ENCODE measurements at regions not wholly inside any gene's neighbourhood (a gene's known extent, or its start where the extent isn't known, plus 50 kb on each side); places are given as distances from the start of the nearest gene placed in this dataset.

DNA sequence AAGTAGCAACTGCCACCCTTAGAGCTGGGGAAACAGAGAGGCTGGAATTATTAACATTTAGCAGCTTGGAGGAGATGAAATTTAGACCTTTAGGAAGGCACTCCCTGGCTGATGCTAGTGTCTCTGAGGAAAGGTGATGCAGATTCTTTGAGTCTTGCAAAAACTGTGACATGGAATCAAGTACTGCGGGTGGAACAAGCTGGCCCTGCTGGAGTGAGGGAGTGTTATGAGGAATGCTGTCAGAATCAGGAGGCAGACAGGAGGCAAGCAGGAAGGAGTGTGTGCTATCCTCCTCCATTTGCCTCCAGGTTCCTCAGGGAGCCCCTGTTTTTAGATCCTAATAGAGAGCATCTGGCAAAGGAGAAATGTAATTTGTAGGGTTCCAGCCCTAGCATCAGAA lies 391.7 kb upstream of the PITX2 start:
- H3K4me2 ChIP-seq (ENCODE audit: insufficient read depth, low read length): no peak overlapping the region
- intact Hi-C loops (cut with micrococcal nuclease): no loop called here
- BruUV-seq (replicated peaks): no TSS peak
- no peaks in the 10 kb centered on the region for H3K4me1 ChIP-seq (ENCODE audit: control insufficient read depth, extremely low read depth, insufficient read depth, low read length)
- H4K20me1 ChIP-seq (replicated peaks; ENCODE audit: control insufficient read depth, extremely low read depth, insufficient read depth, low read length): no peaks in the 10 kb centered on the region
- no peak overlapping the region for H2AFZ ChIP-seq (ENCODE audit: low read depth, low read length)
- ChIA-PET CTCF (no interaction called here), POLR2A (no interaction called here)
- no peaks in the 10 kb centered on the region for H3K27me3 ChIP-seq (ENCODE audit: control insufficient read depth in 2 of 2, insufficient read depth in 2 of 2, low read length in 2 of 2)
- no peak overlapping the region for H3K4me3 ChIP-seq (replicated peaks in 1 of 3; ENCODE audit: insufficient read depth in 1 of 3, low read depth in 1 of 3, low read length in 3 of 3)
- H3K27ac ChIP-seq (ENCODE audit: insufficient read depth, low read depth, low read length): no peak overlapping the region
- DNase-seq (ENCODE audit: low read depth, low spot score) (no peak), FAIRE-seq (no peak)
- no peak overlapping the region for H3K9ac ChIP-seq (replicated peaks; ENCODE audit: extremely low read depth, insufficient read depth, low read length)
- dilution Hi-C loops (cut with MboI; ENCODE audit: extremely low pct_ligation_motif_present, low sequenced_read_pairs): no loop called here
- no peaks in the 10 kb centered on the region for H3K9me1 ChIP-seq (replicated peaks; ENCODE audit: control insufficient read depth, extremely low read depth, insufficient read depth, low read length)
- no peaks in the 10 kb centered on the region for H3K79me2 ChIP-seq (ENCODE audit: control insufficient read depth, insufficient read depth, low read length)
- no peaks in the 10 kb centered on the region for H3K9me3 ChIP-seq (replicated peaks; ENCODE audit: control insufficient read depth, insufficient read depth, low read length)
- H3K36me3 ChIP-seq (ENCODE audit: control insufficient read depth in 2 of 2, extremely low read depth in 1 of 2, insufficient read depth in 2 of 2, low read length in 2 of 2): no peaks in the 10 kb centered on the region
- no peak for TF ChIP-seq GATA2 (IDR thresholded peaks at IDR 0.05; ENCODE audit: insufficient read depth, insufficient read length, low read depth, low read length)
- TF ChIP-seq FOS (IDR thresholded peaks at IDR 0.05; ENCODE audit: borderline replicate concordance, insufficient read depth, low read length): no peak
- no peak for TF ChIP-seq MYC (IDR thresholded peaks at IDR 0.05; ENCODE audit: low read depth, low read length)
- TF ChIP-seq POLR2AphosphoS5 (IDR thresholded peaks at IDR 0.05; ENCODE audit: insufficient read depth, low read depth, low read length): no peak
- TF ChIP-seq, protein P1, sequence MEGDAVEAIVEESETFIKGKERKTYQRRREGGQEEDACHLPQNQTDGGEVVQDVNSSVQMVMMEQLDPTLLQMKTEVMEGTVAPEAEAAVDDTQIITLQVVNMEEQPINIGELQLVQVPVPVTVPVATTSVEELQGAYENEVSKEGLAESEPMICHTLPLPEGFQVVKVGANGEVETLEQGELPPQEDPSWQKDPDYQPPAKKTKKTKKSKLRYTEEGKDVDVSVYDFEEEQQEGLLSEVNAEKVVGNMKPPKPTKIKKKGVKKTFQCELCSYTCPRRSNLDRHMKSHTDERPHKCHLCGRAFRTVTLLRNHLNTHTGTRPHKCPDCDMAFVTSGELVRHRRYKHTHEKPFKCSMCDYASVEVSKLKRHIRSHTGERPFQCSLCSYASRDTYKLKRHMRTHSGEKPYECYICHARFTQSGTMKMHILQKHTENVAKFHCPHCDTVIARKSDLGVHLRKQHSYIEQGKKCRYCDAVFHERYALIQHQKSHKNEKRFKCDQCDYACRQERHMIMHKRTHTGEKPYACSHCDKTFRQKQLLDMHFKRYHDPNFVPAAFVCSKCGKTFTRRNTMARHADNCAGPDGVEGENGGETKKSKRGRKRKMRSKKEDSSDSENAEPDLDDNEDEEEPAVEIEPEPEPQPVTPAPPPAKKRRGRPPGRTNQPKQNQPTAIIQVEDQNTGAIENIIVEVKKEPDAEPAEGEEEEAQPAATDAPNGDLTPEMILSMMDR (IDR thresholded peaks at IDR 0.05; ENCODE audit: extremely low read depth in 1 of 2, insufficient read depth in 1 of 2, low read depth in 1 of 2, low read length in 2 of 2): no peak
- TF ChIP-seq JUN (IDR thresholded peaks at IDR 0.05; ENCODE audit: borderline replicate concordance, insufficient read depth, insufficient read length, low read depth): no peak
- TF ChIP-seq POLR2A (IDR thresholded peaks at IDR 0.05; ENCODE audit: low read depth, low read length): no peak
- TF ChIP-seq, protein P2, sequence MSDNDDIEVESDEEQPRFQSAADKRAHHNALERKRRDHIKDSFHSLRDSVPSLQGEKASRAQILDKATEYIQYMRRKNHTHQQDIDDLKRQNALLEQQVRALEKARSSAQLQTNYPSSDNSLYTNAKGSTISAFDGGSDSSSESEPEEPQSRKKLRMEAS (IDR thresholded peaks at IDR 0.05; ENCODE audit: insufficient read depth, insufficient read length): no peak

All from endothelial cell of umbilical vein (primary cell).